Stimulated activated naive CD4-positive, alpha-beta T cell (primary cell): ENCODE measurements at regions not wholly inside any gene's neighbourhood (a gene's known extent, or its start where the extent isn't known, plus 50 kb on each side); places are given as distances from the start of the nearest gene placed in this dataset.

Experiments used
- DNase-seq, 6 experiments: peaks; one replicate each; lab custom pipeline; 2025; lab: John Stamatoyannopoulos, UW

DNA sequence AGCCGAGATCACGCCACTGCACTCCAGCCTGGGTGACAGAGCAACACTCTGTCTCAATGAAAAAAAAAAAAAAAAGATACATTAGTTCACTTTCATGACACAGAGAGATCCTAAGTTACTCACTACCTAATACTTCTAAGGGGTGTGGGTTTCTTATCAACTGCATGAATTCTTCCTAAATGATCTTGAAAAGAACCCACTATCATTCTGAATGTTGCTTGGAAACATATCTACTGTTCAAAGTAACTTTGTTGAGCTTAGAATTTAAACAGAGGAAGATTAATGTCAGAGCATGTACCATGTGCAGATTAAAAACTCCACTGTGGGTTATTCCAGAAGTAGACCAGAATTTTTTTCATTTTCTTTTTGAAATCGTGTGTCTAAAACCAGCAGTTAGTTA, 241.5 kb downstream of the LTN1 start:
- no peak for DNase-seq

DNA sequence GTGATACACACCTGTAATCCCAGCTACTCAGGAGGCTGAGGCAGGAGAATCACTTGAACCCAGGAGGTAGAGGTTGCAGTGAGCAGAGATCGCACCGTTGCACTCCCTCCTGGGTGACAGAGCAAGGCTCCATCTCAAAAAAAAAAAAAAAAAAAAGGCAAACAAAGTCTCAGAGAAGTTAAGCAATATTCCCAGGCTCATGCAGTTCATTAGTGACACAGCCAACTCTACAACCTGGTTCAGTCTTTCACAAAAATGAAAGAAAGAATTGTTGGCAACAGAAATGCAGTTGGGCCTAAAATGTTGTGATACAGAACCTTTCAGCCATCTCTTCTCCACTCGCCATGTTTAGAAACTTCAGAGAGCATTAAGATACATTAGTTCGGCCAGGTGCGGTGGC, 242.1 kb downstream of the LTN1 start:
- DNase-seq = no peak

DNA sequence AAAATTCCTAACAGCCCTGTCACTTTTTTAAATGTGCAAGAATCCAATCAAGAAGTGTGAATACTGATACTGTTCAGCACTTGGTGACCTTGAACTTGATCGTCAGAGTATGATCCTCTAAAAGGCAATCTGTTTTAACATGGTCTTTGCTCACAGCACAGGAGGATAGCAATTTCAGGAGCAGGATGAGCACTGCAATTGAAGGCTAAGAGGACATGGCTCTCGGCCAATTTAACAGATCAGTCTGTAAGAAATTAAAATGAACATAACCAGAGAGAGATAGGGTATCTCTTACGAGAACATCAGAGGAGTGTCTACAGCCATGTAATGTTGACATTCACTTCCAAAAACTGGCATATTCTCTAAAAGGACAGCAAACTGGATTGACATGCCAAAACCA, 243.1 kb downstream of the LTN1 start:
- no peak for DNase-seq

DNA sequence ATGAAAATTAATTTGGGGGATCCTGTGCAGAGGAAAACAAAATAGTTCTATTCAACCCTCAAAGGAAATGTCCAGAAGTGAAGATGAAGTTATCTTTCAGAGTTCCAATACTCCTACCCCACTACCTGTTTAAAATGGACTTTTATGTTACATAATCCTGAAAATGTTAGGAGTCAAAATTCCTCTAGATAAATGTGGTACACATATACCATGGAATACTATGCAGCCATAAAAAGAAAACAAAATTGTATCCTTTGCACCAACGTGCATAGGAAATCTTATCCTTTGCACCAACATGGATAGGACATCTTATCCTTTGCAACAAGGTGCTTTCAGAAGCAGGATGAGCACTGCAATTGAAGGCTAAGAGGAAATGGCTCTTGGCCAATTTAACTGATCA, 245.2 kb downstream of the LTN1 start:
- DNase-seq = no peak

DNA sequence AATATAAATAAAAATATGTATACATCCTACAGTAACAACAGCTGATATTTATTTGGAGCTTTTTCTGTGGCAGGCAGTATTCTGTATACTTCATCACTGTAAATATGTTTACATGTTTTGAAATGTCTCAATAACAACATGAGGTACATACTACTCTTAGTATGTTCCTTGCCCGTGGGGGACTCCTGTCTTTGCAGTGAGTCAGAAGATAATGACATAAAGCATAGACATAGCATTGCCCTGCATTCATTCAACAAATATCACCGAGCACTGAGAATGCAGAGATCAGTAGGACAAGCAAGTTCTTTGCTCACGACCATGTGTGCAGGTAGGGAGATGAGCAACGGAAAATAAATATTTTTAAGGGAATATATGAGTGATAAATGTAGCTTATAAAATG, 246.5 kb downstream of the LTN1 start:
- DNase-seq = no peak

DNA sequence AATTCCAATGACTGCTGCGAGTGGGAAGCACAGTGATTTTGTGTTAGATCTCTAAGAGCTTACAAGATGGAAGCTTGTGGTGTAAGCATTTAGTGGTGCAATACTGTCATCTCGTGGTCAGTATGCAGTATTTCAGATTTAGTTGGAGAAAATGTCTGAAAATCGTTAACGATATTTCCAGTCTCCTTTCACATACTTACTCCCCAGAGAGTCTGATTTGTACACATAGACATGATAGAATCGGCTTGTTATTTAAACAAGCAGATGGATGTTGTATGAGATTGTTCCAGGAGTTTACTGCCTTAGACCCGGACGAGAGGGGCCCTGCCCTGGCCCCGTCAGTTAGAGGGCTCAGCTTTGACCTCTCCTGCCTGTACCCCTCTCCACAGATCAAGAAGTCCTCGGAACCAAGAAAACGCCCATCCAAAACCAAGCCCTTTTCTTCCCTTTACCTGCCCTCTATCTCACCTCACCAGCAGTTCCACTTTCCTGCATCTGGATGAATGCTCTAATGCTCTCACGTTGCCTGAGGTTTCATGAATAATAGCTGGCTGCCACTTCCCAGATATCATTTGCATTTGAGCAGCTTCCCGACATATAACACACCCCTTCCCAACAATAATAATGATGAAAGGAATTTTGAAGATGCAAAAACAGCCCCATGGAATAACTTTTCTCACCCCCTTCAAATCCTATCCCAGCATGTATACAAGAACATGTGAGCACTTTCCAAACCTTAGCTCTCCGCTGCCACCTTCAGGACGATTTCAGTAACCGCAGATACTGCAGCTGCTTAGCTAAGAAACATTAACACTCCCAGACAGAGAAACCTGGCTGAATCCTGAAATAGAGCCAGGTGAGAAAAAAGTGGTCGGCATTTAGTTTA, 247.3 kb downstream of the LTN1 start:
- DNase-seq = peak; percentile 14 to 73 (median 46)

DNA sequence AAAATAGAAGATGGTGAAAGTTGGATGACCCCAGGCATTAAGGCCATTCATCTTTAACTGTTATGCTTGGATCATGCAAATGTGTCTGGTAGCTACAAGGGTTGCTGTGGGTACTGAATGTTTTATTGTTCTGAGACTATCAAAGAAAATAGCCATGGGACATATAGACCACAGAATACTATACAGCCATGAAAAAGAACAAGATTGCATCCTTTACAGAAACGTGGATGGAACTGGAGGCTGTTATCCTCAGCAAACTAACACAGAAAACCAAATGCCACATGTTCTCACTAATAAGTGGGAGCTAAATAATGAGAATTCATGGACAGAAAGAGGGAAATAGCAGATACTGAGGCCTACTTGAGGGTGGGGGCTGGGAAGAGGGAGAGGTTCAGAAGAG, 249.0 kb downstream of the LTN1 start:
- DNase-seq = no peak

DNA sequence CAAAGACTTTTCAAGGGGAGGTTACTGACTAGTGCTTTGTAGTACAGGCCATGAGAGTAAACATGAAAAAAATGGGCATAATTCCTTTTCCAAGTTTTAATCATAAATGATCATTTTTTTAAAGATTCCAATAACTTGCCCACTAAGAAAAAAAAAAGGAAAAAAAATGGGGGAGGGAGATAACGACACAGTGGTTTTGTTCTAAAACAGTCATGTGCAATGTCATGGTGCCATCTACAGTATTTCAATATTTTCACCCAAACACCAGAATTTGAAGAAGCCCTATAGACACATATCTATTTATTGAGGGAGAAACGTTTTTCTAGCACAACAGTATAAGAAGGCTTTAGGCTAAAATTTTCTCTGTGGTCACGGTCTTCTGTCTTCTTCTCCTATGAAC, 250.2 kb downstream of the LTN1 start:
- no peak for DNase-seq

DNA sequence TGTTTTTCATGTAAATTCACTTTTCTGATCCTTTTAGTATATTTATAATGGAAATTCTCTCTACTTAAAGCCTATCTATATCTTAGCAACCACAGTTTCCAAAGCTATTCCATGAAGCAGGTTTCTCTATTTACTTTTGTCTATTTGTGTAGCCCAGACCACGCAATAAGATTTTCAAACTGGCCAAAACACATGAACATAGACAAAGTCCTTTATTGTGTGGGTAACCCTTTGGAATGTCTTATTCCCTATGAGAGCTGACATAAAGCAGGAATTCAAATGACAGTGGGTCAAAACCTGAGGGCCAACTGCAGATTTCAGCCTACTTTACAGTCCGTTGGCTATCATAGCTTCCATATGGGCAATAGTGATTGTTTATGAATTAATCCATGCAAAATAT, 252.6 kb downstream of the LTN1 start:
- no peak for DNase-seq

DNA sequence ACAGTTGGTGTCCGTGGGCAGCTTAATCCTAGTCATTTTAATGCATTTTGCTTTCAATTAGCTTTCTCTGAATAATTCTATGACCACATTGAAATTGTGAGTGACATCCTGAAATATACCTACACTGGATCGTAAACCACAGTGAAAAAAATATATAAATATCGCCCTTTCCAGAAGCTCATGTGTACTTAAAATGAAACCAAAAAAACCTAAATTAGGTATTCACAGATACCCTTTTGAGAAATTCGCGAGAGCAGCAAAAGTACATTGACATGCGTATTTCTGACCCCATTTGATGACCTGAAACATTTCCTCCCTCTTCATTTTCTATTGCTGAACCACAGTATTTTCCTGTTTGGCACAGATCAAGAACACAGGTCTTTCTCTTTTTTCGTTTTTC, 253.8 kb downstream of the LTN1 start:
- DNase-seq = no peak

DNA sequence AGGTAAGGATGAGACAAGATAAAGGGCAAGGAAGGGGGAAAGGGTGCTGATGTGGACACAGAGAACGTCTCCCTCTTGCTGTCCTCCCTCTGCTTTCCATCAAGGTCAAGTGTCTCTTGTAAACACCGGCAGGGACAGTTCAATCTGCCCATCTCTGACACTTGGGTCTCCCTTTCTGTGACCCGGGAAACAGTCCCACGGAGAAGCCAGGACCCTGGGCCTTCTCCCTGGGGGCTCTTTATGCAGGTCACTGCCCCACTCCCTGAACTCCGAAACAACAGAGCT, 254.3 kb downstream of the LTN1 start:
- no peak for DNase-seq

DNA sequence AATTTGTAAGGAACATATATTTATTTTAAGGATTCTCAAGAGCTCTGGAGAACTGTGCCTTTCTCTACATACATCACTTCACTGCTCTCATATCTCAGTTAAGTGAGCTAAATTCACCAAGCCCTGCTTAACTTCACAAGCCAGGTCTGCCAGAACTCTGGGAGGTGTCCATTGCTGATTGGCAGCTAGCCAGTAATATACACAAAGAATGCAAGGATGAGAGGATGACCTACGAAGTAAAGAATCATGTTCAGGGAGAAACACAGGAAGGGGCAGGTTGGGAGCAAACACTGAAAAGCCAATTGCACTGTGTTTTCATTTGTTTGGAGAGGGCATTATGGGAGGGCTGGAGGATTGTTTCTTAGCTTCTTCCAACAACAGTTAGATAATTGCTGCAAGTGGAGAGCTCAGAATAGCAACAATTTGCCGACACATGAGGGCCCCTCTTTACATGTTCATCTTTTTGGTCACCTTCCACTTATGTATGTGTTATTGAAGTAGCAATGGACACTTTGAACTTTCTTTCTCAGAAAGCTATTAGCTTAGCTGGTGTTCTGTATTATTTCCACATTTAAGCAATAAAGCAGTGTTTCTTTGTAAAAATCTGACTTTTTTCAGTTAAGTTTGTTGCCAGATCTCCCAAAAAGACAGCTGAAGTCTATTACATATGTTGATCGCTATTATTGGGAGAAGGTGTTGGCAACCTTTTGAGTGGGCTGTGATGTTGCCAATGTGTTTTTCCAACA, 254.8 kb downstream of the LTN1 start:
- no peak for DNase-seq

DNA sequence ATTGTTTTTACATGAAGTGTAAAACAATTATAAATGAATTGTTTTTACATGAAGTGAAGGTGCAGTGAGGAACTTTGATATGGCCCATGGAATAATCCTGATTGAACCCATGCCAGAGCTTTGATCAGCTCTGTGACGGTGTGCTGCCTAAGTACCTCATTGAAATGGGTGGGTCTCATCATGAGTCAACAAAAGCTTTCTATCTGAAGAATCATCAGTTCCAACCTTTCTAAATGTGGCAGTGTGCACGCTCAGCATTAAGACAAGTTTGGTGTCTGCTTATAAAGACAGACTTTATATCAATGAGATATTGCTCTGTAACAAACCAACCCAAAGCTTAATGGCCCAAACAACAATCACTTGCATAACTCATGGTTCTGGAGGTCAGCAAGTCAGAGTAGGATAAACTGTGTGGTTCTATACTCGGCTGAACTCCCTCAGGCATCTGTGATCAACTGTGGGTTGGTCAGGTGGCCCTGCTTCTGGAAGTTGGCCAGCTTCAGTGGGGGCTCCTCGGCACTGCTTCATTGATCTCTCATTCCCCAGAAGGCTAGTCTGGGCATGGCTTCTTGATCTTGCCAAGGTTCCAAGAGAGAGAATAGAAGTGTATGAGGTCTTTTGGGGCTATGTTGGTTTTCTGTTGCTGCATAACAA, 258.0 kb downstream of the LTN1 start:
- no peak for DNase-seq

DNA sequence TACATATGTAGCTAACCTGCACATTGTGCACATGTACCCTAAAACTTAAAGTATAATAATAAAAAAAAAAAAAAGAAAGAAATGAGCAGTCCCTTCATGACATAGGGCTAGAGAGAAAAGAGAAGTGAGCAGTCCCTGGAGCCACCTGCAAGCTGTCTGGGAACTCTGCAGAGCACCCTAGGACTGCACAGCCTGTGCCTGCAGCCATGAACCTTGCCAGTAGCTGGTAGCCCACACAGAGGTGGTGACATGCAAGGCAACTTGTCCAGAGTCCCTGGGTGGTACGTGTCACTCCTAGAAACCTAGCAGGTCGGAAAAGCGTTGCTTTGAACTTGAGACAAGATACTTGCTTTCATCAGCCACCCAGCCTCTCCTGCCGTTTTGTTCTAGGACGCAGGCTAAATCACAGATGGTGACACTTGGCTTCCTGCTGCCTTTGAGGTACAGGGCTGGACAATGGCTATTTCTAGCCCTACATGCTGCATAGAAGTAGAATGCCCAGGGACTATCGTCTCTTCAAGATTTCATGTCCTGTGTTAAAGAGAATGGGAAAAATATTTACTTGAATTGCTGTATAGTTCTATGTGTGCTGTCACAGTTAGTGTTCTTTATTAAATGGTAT, 260.9 kb downstream of the LTN1 start:
- no peak for DNase-seq

DNA sequence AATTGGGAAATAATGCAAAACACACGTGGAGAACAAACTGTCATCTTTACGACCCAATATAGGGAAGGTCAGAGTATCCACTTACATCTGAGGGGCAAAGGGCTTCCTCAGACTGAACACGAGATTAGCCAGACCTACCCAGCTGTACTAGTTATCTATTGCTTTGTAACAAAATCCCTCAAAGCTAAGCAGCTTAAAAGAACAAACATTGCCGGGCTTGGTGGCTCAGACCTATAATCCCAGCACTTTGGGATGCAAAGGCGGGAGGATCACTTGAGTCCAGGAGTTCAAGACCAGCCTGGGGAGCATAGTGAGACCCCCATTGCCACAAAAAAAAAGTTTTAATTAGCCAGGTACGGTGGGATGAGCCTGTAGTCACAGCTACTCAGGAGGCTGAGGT, 262.8 kb downstream of the LTN1 start:
- no peak for DNase-seq

DNA sequence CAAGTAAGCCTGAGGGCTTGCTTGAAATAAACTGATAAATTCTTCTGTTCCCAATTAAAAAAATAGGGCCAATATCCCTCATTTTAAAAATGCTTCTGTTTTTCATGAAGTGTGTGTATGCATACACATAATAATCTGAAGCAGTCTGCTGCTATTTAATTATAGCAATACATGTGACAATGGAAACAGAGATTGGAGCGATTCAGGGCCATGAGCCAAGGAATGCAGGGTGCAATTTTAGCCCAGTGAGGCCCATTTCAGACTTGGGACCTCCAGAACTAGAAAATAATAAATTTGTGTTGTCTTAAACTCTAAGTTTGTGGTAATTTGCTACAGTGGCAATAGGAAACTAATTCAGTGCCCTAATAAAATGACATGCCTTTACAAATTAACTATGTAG, 264.9 kb downstream of the LTN1 start:
- DNase-seq = no peak

DNA sequence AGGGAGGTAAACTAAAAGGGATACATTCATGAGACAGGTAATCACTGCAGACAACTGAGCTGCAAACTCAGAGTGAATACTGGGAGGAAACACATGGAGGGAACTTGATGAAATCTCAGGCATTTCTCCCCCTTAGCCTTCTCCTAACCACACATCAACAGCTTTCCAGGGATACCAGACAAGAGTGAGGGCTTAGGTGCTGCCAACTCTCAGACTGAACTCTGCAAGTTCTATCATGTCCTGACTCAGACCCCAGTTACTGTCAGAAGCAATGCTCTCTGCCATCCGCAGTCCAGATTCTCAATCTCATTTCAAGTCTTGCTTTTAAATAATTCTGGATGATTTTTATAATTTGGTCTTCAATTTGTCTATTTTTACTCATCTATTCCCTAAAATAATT, 267.3 kb downstream of the LTN1 start:
- no peak for DNase-seq

DNA sequence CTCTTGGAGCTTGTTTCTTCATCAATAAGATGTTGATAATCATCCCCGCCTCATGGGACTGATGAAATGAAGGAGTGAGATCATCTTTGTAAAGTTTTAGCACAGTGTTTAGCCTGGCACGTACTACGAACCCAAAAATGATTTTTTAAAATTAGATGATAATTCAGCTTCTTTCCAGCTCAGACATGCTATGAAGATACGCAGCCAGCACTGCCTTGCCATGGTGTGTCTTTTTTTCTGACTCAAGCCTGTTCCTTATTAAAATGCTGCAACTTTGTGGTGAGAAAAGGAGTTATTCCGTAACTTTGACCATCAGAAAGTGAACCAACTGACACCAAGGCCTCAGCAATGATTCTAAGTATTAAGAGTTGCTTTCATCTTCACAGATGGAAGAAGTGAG, 269.0 kb downstream of the LTN1 start:
- no peak for DNase-seq

DNA sequence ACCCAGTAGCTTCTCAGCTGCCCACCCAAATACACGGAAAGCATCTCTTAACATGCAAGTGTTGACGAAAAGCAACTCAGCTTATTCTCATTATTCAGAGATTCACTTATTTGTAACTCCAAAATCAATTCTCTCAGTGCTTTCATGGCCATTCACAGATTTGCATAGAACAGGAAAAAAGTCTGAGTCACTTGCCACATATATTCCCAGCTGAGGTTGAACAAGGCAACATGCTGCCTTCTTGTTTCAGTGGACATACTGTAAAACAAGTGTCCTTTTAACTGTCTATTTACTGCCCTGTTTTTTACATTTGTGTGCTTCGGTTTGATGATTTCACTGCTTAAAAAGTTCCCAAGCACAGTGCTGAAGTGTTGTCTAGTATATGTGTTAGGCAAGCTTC, 273.0 kb downstream of the LTN1 start:
- no peak for DNase-seq

DNA sequence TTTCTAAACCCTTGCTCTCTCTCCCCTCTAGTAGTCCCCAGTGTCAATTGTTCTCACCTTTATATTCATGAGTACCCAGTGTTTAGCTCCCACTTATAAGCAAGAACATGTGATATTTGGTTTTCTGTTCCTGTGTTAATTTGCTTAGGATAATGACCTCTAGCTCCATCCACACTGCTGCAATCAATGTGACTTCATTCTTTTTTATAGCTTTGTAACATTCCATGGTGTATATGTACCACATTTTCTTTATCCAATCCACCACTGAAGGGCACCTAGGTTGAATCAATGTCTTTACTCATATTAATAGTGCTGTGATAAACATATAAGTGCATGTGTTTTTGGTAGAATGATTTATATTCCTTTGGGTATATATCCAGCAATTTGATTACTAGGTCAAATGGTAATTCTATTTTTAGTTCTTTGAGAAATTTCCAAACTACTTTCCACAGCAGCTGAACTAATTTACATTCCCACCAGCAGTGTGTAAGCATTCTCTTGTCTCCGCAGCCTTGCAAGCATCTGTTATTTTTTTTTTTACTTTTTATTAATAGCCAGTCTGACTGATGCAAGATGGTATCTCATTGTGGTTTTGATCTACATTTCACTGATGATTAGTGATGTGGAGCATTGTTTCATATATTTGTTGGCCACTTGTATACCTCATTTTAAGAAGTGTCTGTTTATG, 277.8 kb downstream of the LTN1 start:
- DNase-seq = no peak

DNA sequence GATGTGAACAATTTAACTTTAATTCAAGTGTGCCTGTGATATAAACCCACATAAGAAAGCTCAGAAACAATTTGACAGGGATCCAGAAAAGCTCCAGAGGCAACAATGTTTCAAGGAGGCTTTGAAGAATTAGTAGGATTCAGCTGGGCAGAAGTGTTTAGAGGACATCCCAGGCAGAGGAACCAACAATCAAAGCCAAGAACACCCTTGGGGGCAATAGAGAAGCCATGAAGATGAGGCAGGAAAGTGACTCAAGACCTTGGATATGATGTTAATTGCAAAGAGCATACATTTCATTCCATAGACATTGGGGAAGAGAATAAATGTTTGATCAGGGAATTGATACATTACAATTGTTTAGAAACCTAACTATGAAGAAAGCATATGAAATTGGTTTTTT, 280.3 kb downstream of the LTN1 start:
- DNase-seq = no peak

DNA sequence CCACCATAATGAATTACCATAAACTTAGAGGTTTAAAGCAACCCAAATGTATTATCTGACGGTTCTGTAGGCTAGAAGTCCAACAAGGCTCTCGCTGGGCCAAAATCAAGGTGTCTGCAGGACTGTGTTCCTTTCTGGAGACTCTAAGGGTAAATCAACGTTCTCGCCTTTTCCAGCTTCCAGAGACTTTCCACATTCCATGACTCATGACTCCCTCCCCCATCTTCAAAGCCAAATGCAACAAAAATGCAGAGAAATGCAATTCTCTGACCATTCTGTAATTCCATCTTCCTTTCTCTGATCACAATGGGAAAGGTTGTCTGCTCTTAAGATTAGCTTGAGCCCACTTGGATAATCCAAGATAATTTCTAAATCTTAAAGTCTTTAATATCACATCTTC, 287.1 kb downstream of the LTN1 start:
- no peak for DNase-seq
